Parathyroid adenoma (tissue), 2 donors: ENCODE measurements at regions not wholly inside any gene's neighbourhood (a gene's known extent, or its start where the extent isn't known, plus 50 kb on each side); places are given as distances from the start of the nearest gene placed in this dataset.

Experiments used
- H2AFZ ChIP-seq: fragments of 300-600 bp; sonication (generic); one replicate; pipeline ENCODE4 v1.7.0; 2017; ENCODE audit warnings: antibody characterized with exemption, mild to moderate bottlenecking
- H3K27ac ChIP-seq: fragments of 300-600 bp; sonication (generic); one replicate; pipeline ENCODE4 v1.7.0; 2017
- H3K27me3 ChIP-seq: fragments of 300-600 bp; sonication (generic); one replicate; pipeline ENCODE4 v1.7.0; 2017; ENCODE audit warnings: low read length; ENCODE audit not compliant: control insufficient read depth, insufficient read depth
- H3K36me3 ChIP-seq: fragments of 300-600 bp; sonication (generic); one replicate; pipeline ENCODE4 v1.7.0; 2017; ENCODE audit warnings: low read length; ENCODE audit not compliant: control insufficient read depth, insufficient read depth
- H3K4me1 ChIP-seq: fragments of 300-600 bp; sonication (generic); one replicate; pipeline ENCODE4 v1.7.0; 2017; ENCODE audit warnings: control low read depth
- H3K4me2 ChIP-seq: fragments of 300-600 bp; sonication (generic); one replicate; pipeline ENCODE4 v1.7.0; 2017; ENCODE audit warnings: low read length
- H3K4me3 ChIP-seq: fragments of 300-600 bp; sonication (generic); one replicate; pipeline ENCODE4 v1.7.0; 2017; ENCODE audit warnings: low read depth, low read length
- H3K79me2 ChIP-seq: fragments of 300-600 bp; sonication (generic); one replicate; pipeline ENCODE4 v1.7.0; 2017; ENCODE audit warnings: control low read depth
- H3K9ac ChIP-seq: fragments of 300-600 bp; sonication (generic); one replicate; pipeline ENCODE4 v1.7.0; 2017; ENCODE audit warnings: mild to moderate bottlenecking
- H3K9me3 ChIP-seq: fragments of 300-600 bp; sonication (generic); one replicate; pipeline ENCODE4 v1.7.0; 2017; ENCODE audit warnings: low read length; ENCODE audit not compliant: control insufficient read depth
- TF ChIP-seq, protein P1 (sequence below): fragments of 300-600 bp; sonication (generic); IDR thresholded peaks from one replicate; pipeline ENCODE4 v1.7.0; 2017; ENCODE audit warnings: antibody characterized with exemption, mild to moderate bottlenecking
- donor health status: primary hyperparathyroidism.

GRCh38 chr2:183519371-183520056 is 395.3 kb downstream of the NUP35 start:
- no peak overlapping the region for H3K9ac ChIP-seq
- H3K36me3 ChIP-seq, result no peaks in the 10 kb centered on the region
- no peak overlapping the region for H3K4me3 ChIP-seq
- H3K79me2 ChIP-seq, result no peaks in the 10 kb centered on the region
- no peak overlapping the region for H2AFZ ChIP-seq
- H3K4me1 ChIP-seq, result no peaks in the 10 kb centered on the region
- H3K9me3 ChIP-seq, result no peaks in the 10 kb centered on the region
- H3K27ac ChIP-seq, result no peak overlapping the region
- TF ChIP-seq, protein P1, sequence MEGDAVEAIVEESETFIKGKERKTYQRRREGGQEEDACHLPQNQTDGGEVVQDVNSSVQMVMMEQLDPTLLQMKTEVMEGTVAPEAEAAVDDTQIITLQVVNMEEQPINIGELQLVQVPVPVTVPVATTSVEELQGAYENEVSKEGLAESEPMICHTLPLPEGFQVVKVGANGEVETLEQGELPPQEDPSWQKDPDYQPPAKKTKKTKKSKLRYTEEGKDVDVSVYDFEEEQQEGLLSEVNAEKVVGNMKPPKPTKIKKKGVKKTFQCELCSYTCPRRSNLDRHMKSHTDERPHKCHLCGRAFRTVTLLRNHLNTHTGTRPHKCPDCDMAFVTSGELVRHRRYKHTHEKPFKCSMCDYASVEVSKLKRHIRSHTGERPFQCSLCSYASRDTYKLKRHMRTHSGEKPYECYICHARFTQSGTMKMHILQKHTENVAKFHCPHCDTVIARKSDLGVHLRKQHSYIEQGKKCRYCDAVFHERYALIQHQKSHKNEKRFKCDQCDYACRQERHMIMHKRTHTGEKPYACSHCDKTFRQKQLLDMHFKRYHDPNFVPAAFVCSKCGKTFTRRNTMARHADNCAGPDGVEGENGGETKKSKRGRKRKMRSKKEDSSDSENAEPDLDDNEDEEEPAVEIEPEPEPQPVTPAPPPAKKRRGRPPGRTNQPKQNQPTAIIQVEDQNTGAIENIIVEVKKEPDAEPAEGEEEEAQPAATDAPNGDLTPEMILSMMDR, result no peak
- H3K27me3 ChIP-seq, result no peaks in the 10 kb centered on the region
- H3K4me2 ChIP-seq, result no peak overlapping the region

GRCh38 chr2:183521911-183522310 is 397.7 kb downstream of the NUP35 start:
- TF ChIP-seq, protein P1, result no peak
- Histone ChIP-seq H3K27me3 (no peaks in the 10 kb centered on the region), H3K79me2 (no peaks in the 10 kb centered on the region), H3K4me1 (no peaks in the 10 kb centered on the region), H2AFZ (no peak overlapping the region), H3K9ac (no peak overlapping the region), H3K9me3 (no peaks in the 10 kb centered on the region), H3K27ac (no peak overlapping the region), H3K36me3 (no peaks in the 10 kb centered on the region), H3K4me3 (no peak overlapping the region), H3K4me2 (no peak overlapping the region)

GRCh38 chr2:183522489-183523266 is 398.4 kb downstream of the NUP35 start:
- Histone ChIP-seq H2AFZ (no peak overlapping the region), H3K27me3 (no peaks in the 10 kb centered on the region), H3K4me2 (no peak overlapping the region), H3K27ac (no peak overlapping the region), H3K9me3 (no peaks in the 10 kb centered on the region), H3K4me3 (no peak overlapping the region), H3K9ac (no peak overlapping the region), H3K79me2 (no peaks in the 10 kb centered on the region), H3K36me3 (no peaks in the 10 kb centered on the region), H3K4me1 (no peaks in the 10 kb centered on the region)
- TF ChIP-seq, protein P1, result no peak

DNA sequence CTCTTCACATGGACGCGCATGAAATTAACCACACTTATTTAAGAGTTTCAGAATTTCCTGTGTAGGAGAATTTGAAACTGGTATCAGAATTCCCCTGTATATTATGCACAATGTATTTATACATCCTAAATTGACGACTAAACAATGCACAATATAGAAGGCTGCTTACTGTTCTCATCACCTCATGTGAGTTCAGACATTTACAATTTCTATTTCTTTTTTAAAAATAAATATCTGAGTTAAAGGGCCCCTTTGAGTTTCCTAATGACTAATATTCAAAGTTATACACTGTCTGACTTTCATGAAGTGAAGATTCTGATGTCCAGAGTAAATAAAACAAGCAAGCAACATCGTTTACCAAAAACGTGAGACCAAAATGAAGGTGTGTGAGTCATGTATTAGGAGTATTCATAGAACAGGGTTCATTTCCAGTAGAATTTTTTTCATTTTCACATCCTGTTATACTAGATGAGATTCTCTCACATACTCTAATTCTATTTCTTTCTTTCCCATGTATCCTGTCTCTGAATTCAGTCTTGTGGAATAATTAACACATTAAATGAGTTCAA is 406.2 kb downstream of the NUP35 start:
- TF ChIP-seq, protein P1, result no peak
- H3K27me3 ChIP-seq, result no peaks in the 10 kb centered on the region
- H3K4me2 ChIP-seq, result no peak overlapping the region
- H3K27ac ChIP-seq, result no peak overlapping the region
- H3K4me1 ChIP-seq, result no peaks in the 10 kb centered on the region
- H3K36me3 ChIP-seq, result no peaks in the 10 kb centered on the region
- no peak overlapping the region for H2AFZ ChIP-seq
- H3K9ac ChIP-seq, result no peak overlapping the region
- H3K9me3 ChIP-seq, result no peaks in the 10 kb centered on the region
- H3K4me3 ChIP-seq, result no peak overlapping the region
- H3K79me2 ChIP-seq, result no peaks in the 10 kb centered on the region
